ENCODE measurements at regions not wholly inside any gene's neighbourhood (a gene's known extent, or its start where the extent isn't known, plus 50 kb on each side); places are given as distances from the start of the nearest gene placed in this dataset.

DNA sequence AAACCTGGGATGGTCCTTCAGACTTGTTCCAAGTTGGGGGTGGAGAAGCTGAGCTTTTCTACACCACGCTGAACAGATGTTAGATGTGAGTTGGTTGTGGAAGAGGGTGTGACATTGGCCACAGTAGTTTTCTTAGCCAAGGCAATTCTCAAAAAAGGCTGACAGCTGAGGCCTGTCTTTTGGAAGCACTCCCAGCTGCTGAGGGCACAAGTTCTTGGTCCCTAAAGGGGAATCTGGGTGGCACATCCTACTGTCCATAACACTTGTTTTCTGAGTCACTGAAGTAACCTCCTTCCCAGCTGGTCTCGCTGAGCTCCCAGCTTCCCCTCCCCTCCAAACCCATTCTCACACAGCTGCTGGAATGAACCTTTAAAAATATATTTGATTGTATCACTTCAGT lies 375.7 kb upstream of the KIRREL3 start:
- DNase-seq = no peak

- no peak for DNase-seq
Observed at GRCh38 chr11:127369356-127369755, 368.8 kb upstream of the KIRREL3 start.

DNA sequence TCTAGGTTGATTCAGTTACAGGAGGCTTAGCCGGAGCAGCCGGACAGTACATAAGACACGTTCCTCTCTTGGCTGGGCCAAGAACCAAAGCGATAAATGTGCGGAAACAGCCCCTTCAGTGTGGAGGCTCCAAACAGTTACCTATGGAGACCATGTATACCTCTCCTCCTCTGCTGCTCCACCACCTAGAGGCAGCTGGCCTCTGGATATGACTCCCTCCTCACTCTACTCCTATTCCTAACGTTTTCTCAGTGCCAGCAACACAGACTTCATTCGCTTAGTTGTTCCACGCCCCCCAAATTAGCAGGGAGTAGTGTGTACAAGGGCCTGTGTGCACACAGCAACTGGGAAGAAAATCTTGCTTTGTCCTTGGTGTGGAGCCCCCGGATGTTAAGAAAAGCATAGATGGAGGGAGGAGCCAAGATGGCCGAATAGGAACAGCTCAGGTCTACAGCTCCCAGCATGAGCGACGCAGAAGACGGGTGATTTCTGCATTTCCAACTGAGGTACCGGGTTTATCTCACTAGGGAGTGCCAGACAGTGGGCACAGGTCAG lies 362.3 kb upstream of the KIRREL3 start:
- no peak for DNase-seq

DNA sequence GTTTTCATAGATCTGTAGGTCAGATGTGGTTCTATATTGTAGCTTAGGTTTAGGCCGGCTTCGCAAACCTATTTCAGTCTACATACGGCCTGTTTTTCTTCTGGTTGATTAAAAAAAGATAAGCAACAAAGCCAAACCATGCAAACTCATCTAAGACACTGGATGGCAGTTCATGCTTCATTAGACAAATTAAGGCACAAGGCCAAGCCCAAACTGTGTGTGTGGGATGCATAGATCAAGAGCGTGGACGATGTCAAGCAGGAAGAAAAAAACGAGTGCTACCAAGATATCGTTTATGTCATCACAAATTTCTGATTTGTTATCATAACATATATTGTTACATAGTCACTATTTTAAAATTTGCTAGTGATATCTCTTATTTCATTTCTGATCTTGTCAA lies 357.6 kb upstream of the KIRREL3 start:
- no peak for DNase-seq

- no peak for DNase-seq
Observed at GRCh38 chr11:127350476-127350875, 349.9 kb upstream of the KIRREL3 start.

- DNase-seq = no peak
Observed at GRCh38 chr11:127345819-127346459, 345.4 kb upstream of the KIRREL3 start.

DNA sequence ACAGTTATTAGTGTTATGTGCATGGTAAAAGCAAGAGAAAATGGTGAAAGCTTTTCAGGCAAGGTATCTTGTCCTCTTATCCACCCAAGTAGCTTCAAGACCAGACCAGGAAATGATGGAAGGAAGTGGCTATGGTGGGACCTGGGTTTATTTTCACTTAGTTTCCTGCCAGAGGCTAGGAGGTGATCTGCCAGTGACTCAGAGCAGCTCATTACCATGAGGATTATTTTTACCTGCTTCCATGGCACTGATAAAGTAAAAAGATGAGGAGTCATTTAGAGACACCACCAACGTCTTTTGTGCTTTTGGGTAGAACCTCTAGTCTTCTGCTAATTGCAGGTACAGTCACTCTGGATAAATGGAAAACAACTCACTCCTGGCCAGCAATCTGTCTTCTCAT lies 339.9 kb upstream of the KIRREL3 start:
- DNase-seq = no peak

DNA sequence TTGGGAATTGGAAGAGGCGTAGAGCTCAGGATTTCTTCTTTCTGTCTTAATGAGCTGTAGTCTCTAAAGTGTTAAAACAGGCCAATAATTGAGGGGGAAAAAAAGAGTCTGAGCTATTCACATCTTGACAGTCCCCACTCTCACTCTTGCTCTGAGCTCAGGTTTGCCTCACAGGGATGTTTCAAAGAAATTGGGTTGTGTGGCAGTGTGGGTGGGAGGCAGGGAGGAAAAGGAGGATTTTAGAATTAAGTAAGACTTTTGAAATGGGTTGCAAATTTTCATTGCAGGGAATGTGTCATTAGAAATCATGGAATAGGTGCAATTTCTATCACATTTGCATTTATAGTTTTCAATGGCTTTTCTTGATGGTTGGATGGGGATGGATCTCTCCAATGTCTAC lies 338.8 kb upstream of the KIRREL3 start:
- DNase-seq = no peak

GRCh38 chr11:127338380-127339259 lies 338.1 kb upstream of the KIRREL3 start:
- no peak for DNase-seq

- no peak for DNase-seq
Observed at GRCh38 chr11:127334466-127334865, 333.9 kb upstream of the KIRREL3 start.

- no peak for DNase-seq
Observed at GRCh38 chr11:127332896-127333295, 332.3 kb upstream of the KIRREL3 start.

DNA sequence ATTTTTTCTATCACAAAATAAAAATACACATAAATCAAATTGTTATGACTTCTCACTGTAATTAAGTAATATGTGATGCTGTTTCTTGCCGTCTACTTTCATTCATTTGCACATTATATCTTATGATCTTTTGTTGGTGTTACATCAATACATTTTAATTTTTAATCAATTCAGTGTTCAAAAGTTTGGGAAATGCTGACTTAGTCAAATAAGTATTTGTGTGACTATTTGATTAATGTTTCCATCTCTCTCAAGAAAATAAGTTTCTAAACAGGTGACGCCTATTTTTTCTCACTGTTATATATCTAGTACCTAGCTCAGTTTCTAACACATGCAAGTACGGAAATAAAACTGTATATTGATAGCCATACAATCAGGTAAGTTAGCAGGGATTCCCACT lies 329.5 kb upstream of the KIRREL3 start:
- no peak for DNase-seq

- DNase-seq = no peak
Observed at GRCh38 chr11:127308291-127308690, 307.7 kb upstream of the KIRREL3 start.

DNA sequence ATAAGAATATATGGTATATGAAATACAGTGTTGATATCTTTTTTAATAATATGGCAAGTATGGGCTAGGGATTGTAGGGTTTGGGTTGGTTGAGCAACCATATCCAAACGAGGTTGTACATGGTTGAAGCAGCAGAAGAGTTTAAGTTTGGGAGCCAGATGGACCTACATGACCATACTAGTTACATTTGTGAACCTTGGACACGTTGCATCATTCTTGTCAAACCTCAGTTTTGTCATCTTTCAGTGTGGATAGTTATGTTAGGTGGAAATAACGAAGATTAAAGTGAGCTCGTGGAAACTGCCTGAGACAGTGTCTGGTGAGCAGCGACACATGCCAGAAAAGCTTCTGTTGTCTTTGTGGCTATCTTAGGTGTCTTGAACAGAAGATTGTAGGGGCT lies 307.1 kb upstream of the KIRREL3 start:
- no peak for DNase-seq

DNA sequence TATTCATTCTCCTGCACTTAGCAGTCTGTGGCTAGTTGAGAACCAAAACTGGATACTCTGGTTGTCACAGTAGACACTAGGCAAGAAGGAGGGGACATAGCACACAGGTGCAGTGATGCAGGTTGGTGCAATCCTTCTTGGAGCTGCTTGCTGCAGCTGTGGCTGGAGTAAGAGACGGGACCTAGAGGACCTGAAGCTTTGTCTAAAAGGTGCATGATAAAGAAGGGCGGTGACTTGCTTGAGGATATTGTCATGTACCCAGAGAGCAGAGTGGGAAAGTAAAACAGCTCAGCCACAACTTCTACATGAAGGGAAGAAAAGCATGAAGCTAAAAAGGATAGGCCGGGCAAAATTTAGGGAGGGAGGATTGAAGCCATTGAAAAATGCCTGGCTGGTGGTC lies 304.1 kb upstream of the KIRREL3 start:
- no peak for DNase-seq

GRCh38 chr11:127288926-127289325 lies 288.4 kb upstream of the KIRREL3 start:
- DNase-seq = no peak

DNA sequence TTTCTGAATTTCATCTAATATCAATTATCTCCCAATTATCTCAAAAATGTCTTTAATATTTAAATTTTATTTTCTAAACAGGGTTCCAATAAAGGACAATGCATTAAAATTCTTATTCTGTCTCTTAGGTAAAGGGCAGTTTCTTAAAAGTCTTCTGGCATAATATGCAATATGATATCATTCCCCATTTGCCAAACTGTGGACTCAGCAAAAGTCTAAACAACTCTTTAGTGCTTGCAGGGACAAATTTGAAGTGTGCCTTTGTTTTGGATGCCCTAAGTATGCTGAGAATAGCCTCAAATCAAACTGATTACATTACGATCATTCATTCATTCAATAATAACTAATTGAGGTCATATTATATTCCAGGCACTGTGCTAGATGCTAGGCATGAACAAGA lies 281.0 kb upstream of the KIRREL3 start:
- DNase-seq = no peak

GRCh38 chr11:127275774-127276173 lies 275.2 kb upstream of the KIRREL3 start:
- DNase-seq = no peak

GRCh38 chr11:127274328-127274676 lies 273.7 kb upstream of the KIRREL3 start:
- DNase-seq = no peak

- DNase-seq = no peak
Observed at GRCh38 chr11:127273593-127274327, 273.2 kb upstream of the KIRREL3 start.

DNA sequence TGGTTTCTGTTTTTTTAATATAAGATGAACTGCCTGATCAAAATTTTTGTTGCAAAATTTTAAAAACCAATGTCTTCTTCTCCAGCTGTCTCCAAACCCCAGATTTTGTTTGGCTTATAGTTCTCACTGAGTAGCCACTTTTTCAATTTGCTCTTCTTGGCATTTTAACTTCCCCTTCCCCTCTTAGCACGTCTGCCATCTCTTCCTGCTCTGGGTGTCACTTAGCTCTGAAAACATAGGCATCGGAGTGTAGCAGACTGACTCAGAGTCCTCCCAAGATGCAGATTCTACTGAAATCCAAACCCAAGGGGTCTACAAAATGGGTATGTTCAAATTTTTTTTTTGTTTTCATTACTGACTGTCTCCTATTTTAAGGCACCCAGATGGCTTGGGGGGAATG lies 270.3 kb upstream of the KIRREL3 start:
- no peak for DNase-seq

DNA sequence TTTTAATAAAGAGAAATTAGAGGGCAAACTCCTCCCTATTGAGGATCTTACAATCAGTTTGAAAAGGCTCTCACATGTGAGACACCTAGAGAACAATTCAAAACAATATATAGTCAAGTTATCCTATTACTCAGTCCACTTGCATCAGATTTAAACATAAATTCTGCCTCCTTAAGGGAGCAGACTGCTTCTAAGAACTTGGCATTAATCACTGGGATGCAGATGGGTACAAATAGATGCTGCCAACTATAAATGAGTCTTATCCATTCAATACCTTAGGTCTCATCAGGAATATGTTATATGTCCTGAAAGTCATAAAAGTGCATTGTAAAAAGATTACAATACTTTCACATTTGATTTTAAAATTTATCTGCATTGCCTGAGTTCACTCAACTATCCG lies 269.3 kb upstream of the KIRREL3 start:
- DNase-seq = no peak

- DNase-seq = no peak
Observed at GRCh38 chr11:127268932-127269331, 268.4 kb upstream of the KIRREL3 start.

- no peak for DNase-seq
Observed at GRCh38 chr11:127268521-127268920, 268.0 kb upstream of the KIRREL3 start.

All from central memory CD4-positive, alpha-beta T cell (primary cell).